ENCODE measurements at regions not wholly inside any gene's neighbourhood (a gene's known extent, or its start where the extent isn't known, plus 50 kb on each side); places are given as distances from the start of the nearest gene placed in this dataset.

DNA sequence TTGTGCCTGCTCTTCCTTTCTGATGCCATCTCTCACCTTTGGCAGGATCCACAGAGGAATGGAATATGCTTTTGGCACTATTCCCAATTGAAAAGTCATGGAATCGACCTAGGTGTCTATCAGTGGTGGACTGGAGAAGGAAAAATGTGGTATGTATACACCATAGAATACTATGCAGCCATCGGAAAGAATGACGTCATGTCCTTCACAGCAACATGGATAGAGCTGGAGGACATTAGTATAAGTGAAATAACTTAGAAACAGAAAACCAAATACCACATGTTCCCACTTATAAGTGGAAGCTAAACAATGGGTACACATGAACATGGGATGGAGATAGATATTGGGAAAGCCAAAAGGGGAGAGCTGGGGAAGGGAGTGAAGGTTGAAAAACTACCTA lies 58.3 kb upstream of the SMIM31 start:
- DNase-seq (ENCODE audit: low read depth) = no peak
- no peak overlapping the region for H3K4me3 ChIP-seq (ENCODE audit: low read depth, low read length)
- TF ChIP-seq, protein P1, sequence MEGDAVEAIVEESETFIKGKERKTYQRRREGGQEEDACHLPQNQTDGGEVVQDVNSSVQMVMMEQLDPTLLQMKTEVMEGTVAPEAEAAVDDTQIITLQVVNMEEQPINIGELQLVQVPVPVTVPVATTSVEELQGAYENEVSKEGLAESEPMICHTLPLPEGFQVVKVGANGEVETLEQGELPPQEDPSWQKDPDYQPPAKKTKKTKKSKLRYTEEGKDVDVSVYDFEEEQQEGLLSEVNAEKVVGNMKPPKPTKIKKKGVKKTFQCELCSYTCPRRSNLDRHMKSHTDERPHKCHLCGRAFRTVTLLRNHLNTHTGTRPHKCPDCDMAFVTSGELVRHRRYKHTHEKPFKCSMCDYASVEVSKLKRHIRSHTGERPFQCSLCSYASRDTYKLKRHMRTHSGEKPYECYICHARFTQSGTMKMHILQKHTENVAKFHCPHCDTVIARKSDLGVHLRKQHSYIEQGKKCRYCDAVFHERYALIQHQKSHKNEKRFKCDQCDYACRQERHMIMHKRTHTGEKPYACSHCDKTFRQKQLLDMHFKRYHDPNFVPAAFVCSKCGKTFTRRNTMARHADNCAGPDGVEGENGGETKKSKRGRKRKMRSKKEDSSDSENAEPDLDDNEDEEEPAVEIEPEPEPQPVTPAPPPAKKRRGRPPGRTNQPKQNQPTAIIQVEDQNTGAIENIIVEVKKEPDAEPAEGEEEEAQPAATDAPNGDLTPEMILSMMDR (conservative IDR thresholded peaks at IDR 0.05; ENCODE audit: low read depth, low read length) = no peak

DNA sequence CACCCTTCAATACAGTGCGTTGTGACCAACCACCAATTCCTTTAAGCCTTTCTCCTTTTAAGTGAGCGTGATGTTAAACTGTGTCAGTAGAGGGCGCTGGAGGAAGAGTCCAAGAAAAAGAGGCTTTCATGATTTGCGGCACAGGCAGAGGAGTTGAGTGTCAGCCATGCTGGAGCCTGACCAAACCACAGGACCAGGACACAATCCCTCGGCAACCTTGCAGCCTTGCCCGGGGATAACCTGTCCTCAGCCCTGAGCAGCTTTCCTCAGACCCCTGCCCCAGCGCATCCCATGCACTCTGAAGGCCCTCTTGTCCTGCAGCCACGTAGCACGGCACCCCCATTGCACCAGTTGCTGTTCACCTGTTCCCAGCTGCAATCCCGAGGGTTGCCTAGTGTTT lies 53.5 kb upstream of the SMIM31 start:
- no peak overlapping the region for H3K4me3 ChIP-seq (ENCODE audit: low read depth, low read length)
- no peak for DNase-seq (ENCODE audit: low read depth)
- TF ChIP-seq, protein P1 (conservative IDR thresholded peaks at IDR 0.05; ENCODE audit: low read depth, low read length) = peak; percentile 39

DNA sequence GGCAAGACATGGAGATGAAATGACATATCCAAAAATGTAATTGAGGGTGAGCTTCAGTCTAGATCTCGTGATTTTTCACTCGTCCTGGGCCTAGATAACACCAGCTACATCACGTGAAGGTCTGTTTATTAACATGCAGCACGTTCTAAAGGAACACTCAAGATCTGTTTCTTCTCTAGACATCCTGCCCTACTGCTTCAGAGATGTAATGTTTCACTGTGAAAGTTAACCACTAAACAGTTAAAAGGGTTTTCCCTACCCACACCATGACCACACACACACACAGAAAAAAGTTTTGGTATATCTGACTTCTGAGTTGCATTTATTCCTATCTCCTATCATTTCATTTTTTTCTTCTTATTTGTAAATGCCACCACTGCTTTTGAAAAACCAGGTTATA lies 52.3 kb upstream of the SMIM31 start:
- no peak overlapping the region for H3K4me3 ChIP-seq (ENCODE audit: low read depth, low read length)
- no peak for DNase-seq (ENCODE audit: low read depth)
- TF ChIP-seq, protein P1 (conservative IDR thresholded peaks at IDR 0.05; ENCODE audit: low read depth, low read length) = no peak
